HG03039 (cell line): ENCODE measurements at regions not wholly inside any gene's neighbourhood (a gene's known extent, or its start where the extent isn't known, plus 50 kb on each side); places are given as distances from the start of the nearest gene placed in this dataset.
"Not testable (repeated sequence)": the region's sequence is repeated elsewhere in the genome, so short reads cannot be mapped to it uniquely, and the experiment has no call there.

Experiments
- ATAC-seq: cut with Tn5 transposase; IDR thresholded peaks from one replicate; pipeline ENCODE4 v1.9.1; 2021; ENCODE audit warnings: mild to moderate bottlenecking, moderate library complexity; ENCODE audit not compliant: unreplicated experiment

DNA sequence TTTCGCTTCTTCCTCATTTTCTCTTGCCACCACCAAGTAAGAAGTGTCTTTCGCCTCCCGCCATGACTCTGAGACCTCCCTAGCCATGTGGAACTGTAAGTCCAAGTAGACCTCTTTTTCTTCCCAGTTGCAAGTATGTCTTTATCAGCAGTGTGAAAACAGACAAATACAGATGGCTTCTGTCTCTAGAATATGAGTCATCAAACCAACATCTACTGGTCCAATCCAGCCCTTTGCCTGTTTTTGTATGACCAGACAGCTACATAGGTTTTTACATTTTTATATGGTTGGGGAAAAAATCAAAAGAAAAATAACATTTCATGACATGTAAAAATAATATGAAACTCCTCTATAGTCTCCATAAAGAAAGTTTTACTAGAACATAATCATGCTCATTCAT is 118.7 kb upstream of the PTPRG start:
- ATAC-seq: no peak

DNA sequence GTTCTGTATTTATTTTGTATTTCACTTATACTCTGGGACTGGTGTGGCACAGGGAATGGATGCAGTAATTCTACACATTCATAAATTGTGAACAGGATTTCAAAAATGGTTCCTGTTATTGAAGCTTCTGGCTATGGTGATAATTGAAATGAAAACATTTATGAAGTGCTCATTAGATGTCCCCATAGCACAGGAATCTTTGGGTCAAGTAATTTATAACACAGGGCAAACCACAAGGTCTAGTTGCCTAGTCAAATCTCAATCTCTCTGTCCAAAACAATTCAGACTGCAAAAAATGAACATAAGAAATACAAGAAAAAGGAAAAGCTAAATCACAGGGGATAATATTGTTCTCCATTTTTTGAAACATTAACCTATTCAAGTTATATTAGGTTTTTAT is 117.5 kb upstream of the PTPRG start:
- no peak for ATAC-seq

DNA sequence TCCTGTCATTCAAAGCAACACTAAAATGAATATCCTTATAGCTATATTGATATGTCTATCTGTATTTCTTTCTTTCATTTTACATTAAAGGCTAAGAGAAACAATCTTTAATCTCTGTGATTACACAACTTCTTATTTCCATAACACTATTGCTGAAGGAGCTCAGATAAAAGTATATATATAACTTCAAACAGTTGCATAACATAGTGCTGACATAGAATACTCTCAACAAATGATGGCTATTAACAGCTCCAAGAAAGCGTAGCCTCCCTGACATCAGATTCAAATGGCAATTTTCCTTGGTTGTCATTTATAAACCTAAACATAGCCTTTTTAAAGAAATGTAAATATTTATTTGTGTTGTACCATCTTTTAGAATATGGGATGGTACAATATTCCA is 116.6 kb upstream of the PTPRG start:
- ATAC-seq: no peak

GRCh38 chr3:61445924-61446323 is 115.4 kb upstream of the PTPRG start:
- ATAC-seq: no peak

GRCh38 chr3:61446341-61446740 is 115.0 kb upstream of the PTPRG start:
- no peak for ATAC-seq

- ATAC-seq: no peak
Observed at GRCh38 chr3:61448378-61448777, 113.0 kb upstream of the PTPRG start.

GRCh38 chr3:61449327-61450040 is 111.9 kb upstream of the PTPRG start:
- no peak for ATAC-seq

DNA sequence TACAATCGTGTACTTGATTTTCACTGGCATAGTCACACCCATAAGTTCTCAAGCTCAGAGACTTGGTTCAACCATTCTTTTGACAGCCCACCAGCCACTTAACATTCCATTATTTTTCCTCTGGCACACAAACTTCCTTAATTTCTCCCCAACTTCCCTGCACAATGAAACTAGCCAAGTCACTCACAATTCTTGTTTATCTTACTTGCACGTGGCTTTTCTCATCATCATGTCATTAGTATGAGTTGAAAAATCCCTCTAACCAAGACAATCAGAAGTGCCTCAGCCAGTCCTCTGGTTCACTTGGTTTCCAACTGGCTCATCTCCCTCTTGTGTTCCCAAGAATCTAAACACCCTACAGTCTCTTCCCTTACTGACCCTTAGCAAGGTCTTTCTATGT is 110.5 kb upstream of the PTPRG start:
- ATAC-seq: no peak

DNA sequence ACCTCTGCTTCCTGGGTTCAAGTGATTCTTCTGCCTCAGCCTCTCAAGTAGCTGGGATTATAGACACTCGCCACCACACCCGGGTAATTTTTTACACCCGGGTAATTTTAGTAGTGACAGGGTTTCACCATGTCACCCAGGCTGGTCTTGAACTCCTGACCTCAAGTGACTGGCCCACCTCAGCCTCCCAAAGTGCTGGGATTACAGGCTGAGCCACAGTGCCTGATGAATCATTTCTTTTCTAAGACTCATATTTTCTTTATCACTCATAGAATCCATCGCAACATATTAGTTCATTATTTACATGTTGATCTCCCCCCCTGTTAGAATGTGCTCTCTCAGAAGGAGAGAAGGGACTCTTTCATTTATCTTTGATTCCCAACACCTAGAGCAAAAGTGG is 109.5 kb upstream of the PTPRG start:
- no peak for ATAC-seq

GRCh38 chr3:61452535-61453090 is 108.8 kb upstream of the PTPRG start:
- no peak for ATAC-seq

GRCh38 chr3:61454006-61454585 is 107.3 kb upstream of the PTPRG start:
- no peak for ATAC-seq

GRCh38 chr3:61454801-61455200 is 106.6 kb upstream of the PTPRG start:
- ATAC-seq: no peak

- no peak for ATAC-seq
Observed at GRCh38 chr3:61460636-61461035, 100.7 kb upstream of the PTPRG start.

DNA sequence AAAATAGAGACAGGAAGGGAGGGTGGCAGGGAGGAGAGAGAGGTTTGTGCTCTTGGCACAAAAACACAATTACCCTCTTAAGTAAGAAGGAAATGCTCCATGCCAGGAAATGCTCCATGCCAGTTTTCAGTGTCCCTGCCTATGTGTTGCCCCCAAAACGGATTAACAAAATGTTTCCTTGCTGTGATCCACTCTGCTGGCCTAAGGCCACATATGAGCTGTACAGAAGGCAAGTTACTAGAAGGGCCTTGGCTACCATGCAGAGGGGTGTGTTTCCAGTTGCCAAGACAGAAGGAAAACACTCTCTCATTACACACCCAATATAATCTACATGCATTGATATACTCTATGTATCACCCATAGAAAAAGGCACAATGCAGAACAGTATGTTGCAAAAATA is 98.2 kb upstream of the PTPRG start:
- no peak for ATAC-seq

DNA sequence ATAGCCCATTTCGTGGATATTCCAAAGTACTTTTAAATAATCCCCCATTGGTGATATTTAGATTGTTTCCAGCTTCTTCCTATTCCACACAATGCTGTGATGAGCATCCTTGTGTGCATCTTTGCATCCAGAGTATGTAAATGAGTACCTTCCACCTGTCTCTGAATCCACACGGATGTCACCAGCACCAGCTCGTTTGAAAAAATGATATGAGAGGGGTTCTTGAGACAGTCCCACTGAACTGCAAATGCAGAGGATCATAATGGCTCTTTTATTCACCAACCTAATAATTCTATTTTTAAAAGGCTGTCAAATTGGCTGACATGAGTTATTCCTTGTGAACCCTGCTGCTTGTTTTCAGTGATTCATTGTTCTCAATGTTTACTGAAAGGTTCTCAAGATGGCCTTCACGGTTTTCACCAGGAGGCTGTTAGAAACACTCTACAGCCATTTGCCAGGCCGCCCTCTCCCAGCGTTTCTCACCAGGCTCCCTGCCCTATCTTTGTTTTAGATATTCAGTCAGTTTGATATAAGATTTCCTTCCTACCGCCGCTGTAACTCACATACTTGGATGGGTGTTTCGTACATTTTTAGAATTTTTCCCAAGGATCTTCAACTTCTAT is 96.7 kb upstream of the PTPRG start:
- no peak for ATAC-seq

- no peak for ATAC-seq
Observed at GRCh38 chr3:61466357-61466756, 95.0 kb upstream of the PTPRG start.

DNA sequence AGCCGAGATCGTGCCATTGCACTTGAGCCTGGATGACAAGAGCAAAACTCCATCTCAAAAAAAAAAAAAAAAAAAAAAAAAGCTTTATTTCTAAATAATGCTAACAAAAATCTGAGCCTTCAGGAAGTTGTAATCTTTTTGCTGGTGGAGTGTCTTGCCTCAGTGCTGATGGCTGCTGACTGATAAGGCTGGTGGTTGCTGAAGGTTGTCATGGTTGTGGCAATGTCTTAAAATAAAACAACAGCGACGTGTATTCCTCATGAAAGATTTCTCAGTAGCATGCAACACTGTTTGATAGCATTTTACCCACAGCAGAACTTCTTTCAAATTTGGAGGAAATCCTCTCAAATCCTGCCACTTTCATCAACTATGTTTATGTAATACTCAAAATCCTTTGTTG is 77.4 kb upstream of the PTPRG start:
- ATAC-seq: no peak

DNA sequence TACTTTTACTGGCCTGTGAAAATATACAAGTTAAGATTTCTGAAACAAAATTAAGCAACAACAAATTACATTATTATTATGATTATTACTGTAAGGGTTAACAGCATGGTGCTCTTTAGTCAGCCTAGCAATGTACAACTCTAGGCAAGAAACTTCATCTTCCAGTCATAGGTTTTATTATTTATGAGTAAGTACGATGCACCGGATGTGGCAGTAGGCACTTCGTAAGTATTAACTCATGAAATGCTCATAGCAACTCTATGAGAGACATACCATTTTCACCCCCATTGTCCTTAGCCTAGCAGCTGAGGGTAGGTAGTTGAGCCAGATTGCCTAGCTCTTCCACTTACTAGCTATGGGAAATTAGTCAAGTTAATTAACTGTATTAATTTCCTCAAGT is 68.0 kb upstream of the PTPRG start:
- ATAC-seq: no peak

- ATAC-seq: not testable (repeated sequence)
Observed at GRCh38 chr3:61494309-61494708, 67.1 kb upstream of the PTPRG start.

GRCh38 chr3:61497463-61497862 is 63.9 kb upstream of the PTPRG start:
- ATAC-seq: no peak

- ATAC-seq: no peak
Observed at GRCh38 chr3:61505197-61505596, 56.2 kb upstream of the PTPRG start.

DNA sequence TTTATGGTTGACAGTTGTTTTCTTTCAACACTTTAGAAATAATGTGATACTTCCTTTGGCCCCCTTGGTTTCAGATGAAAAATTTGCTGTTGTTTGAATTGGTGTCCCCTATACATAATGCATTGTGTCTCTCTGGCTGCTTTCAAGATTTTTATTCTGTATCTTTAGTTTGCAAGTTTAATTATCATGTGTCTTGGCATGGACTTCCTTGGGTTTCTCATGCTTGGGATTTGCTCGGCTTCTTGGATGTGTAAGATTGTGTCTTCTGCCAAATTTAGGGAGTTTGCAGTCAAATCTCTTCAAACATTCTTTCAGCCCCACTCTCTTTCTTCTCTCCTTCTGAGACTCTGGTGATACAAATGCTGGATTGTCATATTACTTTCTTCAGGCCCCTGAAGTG is 53.4 kb upstream of the PTPRG start:
- no peak for ATAC-seq
